G401 (cell line): ENCODE measurements at regions not wholly inside any gene's neighbourhood (a gene's known extent, or its start where the extent isn't known, plus 50 kb on each side); places are given as distances from the start of the nearest gene placed in this dataset.
"Not testable (repeated sequence)": the region's sequence is repeated elsewhere in the genome, so short reads cannot be mapped to it uniquely, and the experiment has no call there.

Experiments
- DNase-seq: peaks from one replicate; pipeline ENCODE4 v3.0.0-alpha.2; 2015; ENCODE audit warnings: low spot score
- in situ Hi-C: cut with HindIII; loops from 2 replicates; pipeline ENCODE4 v1.10.0; 2016; ENCODE audit warnings: low sequenced_read_pairs, mixed read lengths

DNA sequence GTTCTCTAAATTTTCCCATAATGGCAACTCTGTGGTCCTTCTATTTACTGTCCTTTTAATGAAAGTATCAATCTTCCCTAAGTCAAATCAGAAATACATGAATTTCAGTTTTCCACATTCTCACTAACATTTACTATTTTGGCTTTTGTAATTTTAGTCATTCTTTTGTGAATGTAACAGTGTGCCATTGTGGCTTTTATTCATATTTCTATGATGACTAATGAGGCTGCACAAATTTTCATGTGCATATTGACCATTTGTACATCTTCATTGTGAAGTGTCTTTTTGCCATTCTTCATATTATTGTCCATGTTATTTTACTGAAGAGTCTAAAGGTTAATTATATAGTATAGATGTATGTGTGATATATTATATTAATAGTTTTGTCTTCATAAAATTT, 431.0 kb upstream of the BRINP3 start:
- no peak for DNase-seq
- in situ Hi-C loops, result no loop called here

DNA sequence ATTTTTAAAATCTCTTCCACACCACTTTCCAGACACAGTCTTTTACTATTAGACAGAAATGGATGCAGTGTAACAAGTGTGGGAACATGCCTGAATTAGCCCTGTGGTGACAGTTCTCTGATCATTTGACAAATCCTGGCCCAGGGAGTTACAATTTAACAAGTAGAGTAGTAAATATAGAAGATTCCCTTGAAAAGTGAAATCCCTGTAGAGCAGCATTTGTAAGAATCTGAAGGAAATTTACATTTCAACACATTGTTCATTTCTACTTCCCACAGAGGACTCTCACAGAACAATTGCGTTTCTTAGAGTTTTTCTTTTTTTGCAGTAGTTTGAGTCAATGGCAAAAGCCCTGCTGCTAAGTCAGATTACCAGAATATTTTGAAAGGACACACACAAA, 458.3 kb upstream of the BRINP3 start:
- in situ Hi-C loops, result no loop called here
- no peak for DNase-seq

DNA sequence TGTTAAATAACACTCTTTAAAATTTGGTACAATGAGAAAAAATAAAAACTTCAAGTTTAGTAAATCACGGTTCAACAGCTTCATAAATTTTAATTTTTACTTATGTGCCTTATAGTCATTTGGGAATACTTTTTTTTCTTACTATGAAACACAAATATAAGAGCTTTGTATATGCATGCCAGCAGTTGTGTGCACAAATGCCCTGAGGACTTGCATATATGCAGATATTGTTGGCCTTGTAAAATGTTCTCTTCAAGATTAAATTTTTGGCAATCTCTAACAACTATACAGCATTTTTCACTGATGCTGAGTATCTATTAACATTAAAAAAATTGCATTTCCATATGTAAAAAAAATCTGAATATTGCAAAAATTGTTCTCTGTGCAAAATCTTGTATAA, 458.7 kb upstream of the BRINP3 start:
- in situ Hi-C loops, result no loop called here
- no peak for DNase-seq

GRCh38 chr1:190940951-190941350, 463.3 kb upstream of the BRINP3 start:
- no peak for DNase-seq
- in situ Hi-C loops, result no loop called here

GRCh38 chr1:190942475-190942874, 464.8 kb upstream of the BRINP3 start:
- in situ Hi-C loops, result no loop called here
- DNase-seq, result no peak

DNA sequence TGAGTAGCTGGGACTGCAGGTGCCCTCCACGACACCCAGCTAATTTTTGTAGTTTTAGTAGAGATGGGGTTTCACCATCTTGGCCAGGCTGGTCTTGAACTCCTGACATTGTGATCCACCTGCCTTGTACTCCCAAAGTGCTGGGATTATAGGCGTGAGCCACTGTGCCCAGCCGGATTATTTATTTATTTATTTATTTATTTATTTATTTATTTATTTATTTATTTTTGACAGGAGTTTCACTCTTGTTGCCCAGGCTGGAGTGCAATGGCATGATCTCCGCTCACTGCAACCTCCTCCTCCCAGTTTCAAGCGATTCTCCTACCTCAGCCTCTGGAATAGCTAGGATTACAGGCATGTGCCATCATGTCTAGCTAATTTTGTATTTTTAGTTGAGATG, 466.1 kb upstream of the BRINP3 start:
- in situ Hi-C loops, DNase-seq: not testable (repeated sequence)

GRCh38 chr1:190949939-190950338, 472.3 kb upstream of the BRINP3 start:
- in situ Hi-C loops, result no loop called here
- DNase-seq, result no peak

DNA sequence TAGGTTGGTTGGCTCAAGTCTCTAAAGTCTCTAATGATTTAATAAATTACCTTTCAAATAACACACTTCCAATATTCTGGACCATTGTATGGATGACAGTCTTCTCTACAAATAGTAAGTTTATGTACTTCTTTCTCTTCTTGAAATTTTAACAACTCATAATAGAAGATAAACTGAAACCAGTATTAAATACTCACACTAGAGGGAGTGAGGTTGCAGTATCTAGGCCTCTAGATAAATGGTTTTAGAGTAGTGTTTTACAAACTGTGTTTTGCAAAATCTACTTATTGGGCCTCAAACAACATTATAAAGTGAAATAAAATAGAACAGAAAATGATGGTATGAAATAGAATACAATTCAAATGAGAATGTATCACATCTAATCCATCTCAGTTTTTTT, 479.9 kb upstream of the BRINP3 start:
- DNase-seq, result no peak
- in situ Hi-C loops, result no loop called here

- in situ Hi-C loops, result no loop called here
- DNase-seq, result no peak
These were observed 485.7 kb upstream of the BRINP3 start for GRCh38 chr1:190963321-190963720.

DNA sequence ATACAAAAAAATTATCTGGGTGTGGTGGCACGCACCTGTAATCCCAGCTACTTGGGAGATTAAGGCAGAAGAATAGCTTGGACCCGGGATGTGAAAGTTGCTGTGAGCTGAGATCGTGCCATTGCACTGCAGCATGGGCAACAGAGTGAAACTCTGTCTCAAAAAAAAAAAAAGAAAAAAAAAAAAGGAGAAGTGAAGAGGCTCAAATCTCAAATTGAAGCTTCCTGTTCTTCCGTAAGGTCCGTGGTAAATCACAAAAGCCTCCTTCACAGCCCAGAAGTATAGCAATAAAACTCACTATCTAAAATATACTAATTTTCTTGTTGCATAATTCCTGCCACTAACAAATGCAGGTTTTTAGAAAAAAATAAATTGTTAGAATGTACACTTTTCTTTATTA, 498.2 kb upstream of the BRINP3 start:
- in situ Hi-C loops, result no loop called here
- DNase-seq, result no peak

DNA sequence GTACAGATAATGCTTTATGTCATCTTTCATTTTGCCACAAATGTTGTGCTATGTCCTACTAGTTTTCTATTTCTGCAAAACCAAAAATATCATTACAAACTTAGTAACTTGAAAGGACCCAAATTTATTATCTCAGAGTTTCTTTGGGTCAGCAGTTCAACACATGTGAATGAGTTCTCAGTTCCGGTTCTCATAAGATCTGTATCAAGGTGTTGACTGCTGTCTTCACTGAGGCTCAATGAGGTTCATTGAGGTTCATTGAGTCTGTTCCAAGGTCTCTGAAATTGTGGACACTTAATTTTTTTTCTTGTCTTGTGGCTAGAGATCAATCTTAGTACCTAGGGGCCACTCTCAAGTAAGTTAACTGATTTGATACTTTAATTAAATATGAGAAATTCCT, 525.1 kb upstream of the BRINP3 start:
- in situ Hi-C loops, result no loop called here

GRCh38 chr1:191016765-191017164, 539.1 kb upstream of the BRINP3 start:
- in situ Hi-C loops, result no loop called here
- no peak for DNase-seq

More for the DNA sequence above, 525.1 kb upstream of the BRINP3 start:
- DNase-seq, result no peak

GRCh38 chr1:191022856-191023255, 545.2 kb upstream of the BRINP3 start:
- no peak for DNase-seq
- in situ Hi-C loops, result no loop called here

- in situ Hi-C loops, result no loop called here
- DNase-seq, result no peak
These were observed 548.4 kb upstream of the BRINP3 start for GRCh38 chr1:191025896-191026642.

- in situ Hi-C loops, result no loop called here
- DNase-seq, result no peak
These were observed 549.2 kb upstream of the BRINP3 start for GRCh38 chr1:191026828-191027227.

DNA sequence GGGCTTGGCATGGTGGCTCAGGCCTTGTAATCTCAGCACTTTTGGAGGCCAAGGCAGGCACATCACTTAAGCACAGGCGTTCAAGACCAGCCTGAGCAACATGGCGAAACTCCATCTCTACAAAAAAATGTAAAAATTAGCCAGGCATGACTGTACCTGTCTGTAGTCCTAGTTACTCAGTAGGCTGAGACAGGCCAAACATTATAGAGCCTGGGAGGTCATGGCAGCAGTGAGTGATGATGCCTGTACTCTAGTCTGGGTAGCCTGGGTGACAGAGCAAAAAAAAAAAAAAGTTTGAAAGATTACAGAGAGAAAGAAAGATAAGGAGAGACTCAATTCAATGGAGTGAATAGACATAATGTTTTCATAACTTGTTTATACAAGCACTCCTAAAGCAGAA, 556.5 kb upstream of the BRINP3 start:
- DNase-seq, result no peak
- in situ Hi-C loops, result no loop called here

GRCh38 chr1:191043066-191043465, 565.4 kb upstream of the BRINP3 start:
- in situ Hi-C loops, result no loop called here
- DNase-seq, result no peak

GRCh38 chr1:191049781-191050180, 572.1 kb upstream of the BRINP3 start:
- DNase-seq, result no peak
- in situ Hi-C loops, result no loop called here

GRCh38 chr1:191052888-191053287, 575.2 kb upstream of the BRINP3 start:
- DNase-seq, result no peak
- in situ Hi-C loops, result no loop called here

DNA sequence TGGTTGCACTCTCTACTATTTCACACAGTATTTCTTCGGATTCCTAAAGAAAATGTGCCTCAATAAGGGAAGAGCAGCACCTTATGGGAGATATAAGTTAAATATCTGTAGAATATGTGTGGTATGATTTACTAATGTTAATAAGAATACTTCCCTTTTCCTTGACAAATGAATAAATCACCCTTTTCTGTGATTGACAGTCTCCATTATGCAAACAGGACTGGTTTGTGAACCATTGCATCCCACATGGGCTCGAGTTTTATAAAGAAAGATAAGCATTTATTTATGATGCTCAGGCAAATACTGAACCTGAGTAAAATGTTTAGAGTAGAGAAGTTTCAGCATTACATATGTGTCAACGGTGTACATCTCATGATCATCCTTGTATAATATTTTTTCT, 587.7 kb upstream of the BRINP3 start:
- no peak for DNase-seq
- in situ Hi-C loops, result no loop called here

DNA sequence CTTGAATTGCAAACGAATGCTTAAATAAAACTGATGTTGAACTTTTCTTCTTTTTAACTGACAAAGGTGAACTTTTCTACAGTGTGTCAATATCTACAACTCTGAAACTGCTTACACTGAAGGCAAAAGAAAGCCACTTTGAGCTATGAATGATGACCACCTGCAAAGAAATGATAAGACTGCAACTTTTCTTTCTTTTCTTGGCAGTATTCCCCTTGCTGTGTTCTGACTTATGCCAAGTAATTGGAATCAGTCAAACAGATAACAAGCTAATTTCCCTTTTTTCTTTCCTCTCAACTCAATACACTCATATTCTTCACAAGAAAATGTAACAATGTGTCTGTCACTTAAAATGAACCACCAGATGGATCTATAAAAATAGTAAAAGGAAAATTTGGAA, 588.1 kb upstream of the BRINP3 start:
- no peak for DNase-seq
- in situ Hi-C loops, result no loop called here

- in situ Hi-C loops, result no loop called here
- DNase-seq, result no peak
These were observed 597.2 kb upstream of the BRINP3 start for GRCh38 chr1:191074881-191075280.
